Ovary (tissue), 7 donors: ENCODE measurements at regions not wholly inside any gene's neighbourhood (a gene's known extent, or its start where the extent isn't known, plus 50 kb on each side); places are given as distances from the start of the nearest gene placed in this dataset.

ENCODE experiments used
- DNase-seq, 5 donors: peaks; one replicate each; pipeline ENCODE4 v3.0.0-alpha.2; 2019 to 2020
- H3K27ac ChIP-seq, 2 donors: fragments of 200-600 bp; one replicate each; pipeline versions ENCODE4 v1.5.1 to v1.8.0; 2019 to 2022
- H3K27me3 ChIP-seq: fragments of 200-600 bp; one replicate; pipeline ENCODE4 v1.8.0; 2022
- H3K36me3 ChIP-seq: fragments of 200-600 bp; sonication (generic); one replicate; pipeline ENCODE4 v1.5.1; 2019
- H3K4me1 ChIP-seq: one replicate; pipeline ENCODE4 v1.8.1; 2013; ENCODE audit warnings: mild to moderate bottlenecking, moderate library complexity; ENCODE audit not compliant: insufficient read depth
- H3K4me3 ChIP-seq: fragments of 200-600 bp; sonication (generic); one replicate; pipeline ENCODE4 v1.5.1; 2017
- H3K9me3 ChIP-seq, 2 donors: fragments of 200-600 bp in 1 of 2; sonication (generic) in 1 of 2; one replicate each; pipeline versions ENCODE4 v1.5.1 to v1.8.1; 2013 to 2019; ENCODE audit warnings: mild to moderate bottlenecking in 1 of 2, moderate library complexity in 1 of 2
- CTCF ChIP-seq, 3 donors: fragments of 450-650 bp in 2 of 3; fragments of 200-600 bp in 1 of 3; IDR thresholded peaks; one replicate each; pipeline versions ENCODE4 v1.5.1 to v1.8.0; 2016 to 2022; ENCODE audit warnings: antibody characterized with exemption in 3 of 3, mild to moderate bottlenecking in 1 of 3
- EP300 ChIP-seq: sonication (generic); formaldehyde crosslinking; IDR thresholded peaks from one replicate; pipeline ENCODE4 v1.6.1; 2017; ENCODE audit warnings: antibody characterized with exemption
- POLR2A ChIP-seq: fragments of 450-650 bp; IDR thresholded peaks from one replicate; pipeline ENCODE4 v1.6.1; 2017; ENCODE audit warnings: antibody characterized with exemption, mild to moderate bottlenecking, moderate library complexity
- WGBS, 3 donors: extraction: QIAGEN DNeasy Blood & Tissue Kit in 1 of 3; methylation state at CpG; one replicate each; pipeline versions ENCODE4 v1.1.5 to v1.1.7; 2013 to 2017; 5-methylcytosine and 5-hydroxymethylcytosine counted together
- intact Hi-C, 4 donors: fragments of 100-400 bp; cut with DNase I; formaldehyde crosslinking; loops; one replicate each; pipeline versions ENCODE4 v1.11.0 to v1.15.1; 2022 to 2023
- donor health status: DM: no; HTN: no; CAD: no; lungs with moderate emphysema.
- donor health status: DM: no; HTN: no; CAD: no.
- donor health status: Bipolar disorder and iron deficiency.
- donor health status: DM: no; HTN: no; CAD: no.
- donor health status: DM: yes; HTN: yes; CAD: no.

- WGBS, 3 donors: 64 to 87% (median 84%) methylated on average over 1 of the region's 1 CpG
- no peak for TF ChIP-seq POLR2A
- no peak for TF ChIP-seq EP300
- no peak for TF ChIP-seq CTCF (IDR thresholded peaks at IDR 0.05)
- H3K27me3 ChIP-seq: no peaks in the 10 kb centered on the region
- H3K36me3 ChIP-seq: no peaks in the 10 kb centered on the region
- intact Hi-C loops: no loop called here
- DNase-seq: no peak
- H3K9me3 ChIP-seq: no peaks in the 10 kb centered on the region
- no peak overlapping the region for H3K4me3 ChIP-seq
- no peaks in the 10 kb centered on the region for H3K4me1 ChIP-seq
- H3K27ac ChIP-seq: no peak overlapping the region
Measured at GRCh38 chr12:78641837-78642423, 222.6 kb upstream of the SYT1 start.

- TF ChIP-seq CTCF (IDR thresholded peaks at IDR 0.05) (no peak), EP300 (no peak), POLR2A (no peak)
- no peak for DNase-seq
- Histone ChIP-seq H3K9me3 (no peaks in the 10 kb centered on the region), H3K4me3 (no peak overlapping the region), H3K4me1 (no peaks in the 10 kb centered on the region), H3K27me3 (no peaks in the 10 kb centered on the region), H3K27ac (no peak overlapping the region), H3K36me3 (no peaks in the 10 kb centered on the region)
- 48 to 51% (median 49%) methylated on average over 2 of the region's 2 CpGs for WGBS, 3 donors
- intact Hi-C loops: no loop called here
Measured at GRCh38 chr12:78645956-78646355, 218.6 kb upstream of the SYT1 start.

- no peak for DNase-seq
- Histone ChIP-seq H3K4me3 (no peak overlapping the region), H3K27me3 (no peaks in the 10 kb centered on the region), H3K27ac (no peak overlapping the region), H3K9me3 (no peaks in the 10 kb centered on the region), H3K36me3 (no peaks in the 10 kb centered on the region), H3K4me1 (no peaks in the 10 kb centered on the region)
- intact Hi-C loops: no loop called here
- no peak for TF ChIP-seq POLR2A
Measured at GRCh38 chr12:78651755-78652154, 212.8 kb upstream of the SYT1 start.

GRCh38 chr12:78666584-78666983, 198.0 kb upstream of the SYT1 start:
- no peaks in the 10 kb centered on the region for H3K36me3 ChIP-seq
- H3K9me3 ChIP-seq: no peaks in the 10 kb centered on the region
- H3K4me1 ChIP-seq: no peaks in the 10 kb centered on the region
- intact Hi-C loops: no loop called here
- no peak overlapping the region for H3K4me3 ChIP-seq
- H3K27me3 ChIP-seq: no peaks in the 10 kb centered on the region
- no peak for DNase-seq
- TF ChIP-seq CTCF (IDR thresholded peaks at IDR 0.05) (no peak), EP300 (no peak), POLR2A (no peak)
- WGBS, 3 donors: 88 to 93% (median 93%) methylated on average over 1 of the region's 1 CpG
- H3K27ac ChIP-seq: no peak overlapping the region

- no peak for DNase-seq
- 85 to 91% (median 89%) methylated on average over 4 of the region's 4 CpGs for WGBS, 3 donors
- TF ChIP-seq POLR2A (no peak), EP300 (no peak), CTCF (IDR thresholded peaks at IDR 0.05) (no peak)
Measured at GRCh38 chr12:78671295-78671694, 193.3 kb upstream of the SYT1 start.

More at GRCh38 chr12:78671295-78671694, 193.3 kb upstream of the SYT1 start:
- intact Hi-C loops: no loop called here
- Histone ChIP-seq H3K4me3 (no peak overlapping the region), H3K36me3 (no peaks in the 10 kb centered on the region), H3K27me3 (no peaks in the 10 kb centered on the region), H3K4me1 (no peaks in the 10 kb centered on the region), H3K27ac (no peak overlapping the region), H3K9me3 (no peaks in the 10 kb centered on the region)
